Lower leg skin (tissue), 4 donors: ENCODE measurements at regions not wholly inside any gene's neighbourhood (a gene's known extent, or its start where the extent isn't known, plus 50 kb on each side); places are given as distances from the start of the nearest gene placed in this dataset.

Source experiments
- DNase-seq, 2 donors: peaks; one replicate each; pipeline ENCODE4 v3.0.0-alpha.2; 2019; ENCODE audit warnings: low spot score in 2 of 2
- H3K4me3 ChIP-seq: fragments of 200-600 bp; sonication (generic); 2 replicates; pipeline ENCODE4 v1.5.1; 2017; ENCODE audit warnings: mild to moderate bottlenecking, low read depth; ENCODE audit not compliant: poor library complexity, severe bottlenecking
- POLR2A ChIP-seq, 2 donors: fragments of 450-650 bp; IDR thresholded peaks; one replicate each; pipeline ENCODE4 v1.6.1; 2016 to 2017; ENCODE audit warnings: antibody characterized with exemption in 2 of 2, mild to moderate bottlenecking in 1 of 2, moderate library complexity in 1 of 2
- WGBS, 2 donors: methylation state at CpG; one replicate each; pipeline ENCODE4 v1.1.5; 2018; 5-methylcytosine and 5-hydroxymethylcytosine counted together
- intact Hi-C: fragments of 100-400 bp; cut with DNase I; formaldehyde crosslinking; loops from one replicate; pipeline ENCODE4 v1.15.0; 2023; ENCODE audit warnings: low total_unique reads
- TF ChIP-seq, protein P1 (sequence below), 3 donors: fragments of 450-650 bp; IDR thresholded peaks; one replicate each; pipeline ENCODE4 v1.5.1; 2016; ENCODE audit warnings: antibody characterized with exemption in 3 of 3, mild to moderate bottlenecking in 3 of 3, moderate library complexity in 2 of 3

- H3K4me3 ChIP-seq, result no peak overlapping the region
- no peak for DNase-seq
- 88 to 93% methylated on average over 4 of the region's 4 CpGs for WGBS, 2 donors
- TF ChIP-seq, protein P1, sequence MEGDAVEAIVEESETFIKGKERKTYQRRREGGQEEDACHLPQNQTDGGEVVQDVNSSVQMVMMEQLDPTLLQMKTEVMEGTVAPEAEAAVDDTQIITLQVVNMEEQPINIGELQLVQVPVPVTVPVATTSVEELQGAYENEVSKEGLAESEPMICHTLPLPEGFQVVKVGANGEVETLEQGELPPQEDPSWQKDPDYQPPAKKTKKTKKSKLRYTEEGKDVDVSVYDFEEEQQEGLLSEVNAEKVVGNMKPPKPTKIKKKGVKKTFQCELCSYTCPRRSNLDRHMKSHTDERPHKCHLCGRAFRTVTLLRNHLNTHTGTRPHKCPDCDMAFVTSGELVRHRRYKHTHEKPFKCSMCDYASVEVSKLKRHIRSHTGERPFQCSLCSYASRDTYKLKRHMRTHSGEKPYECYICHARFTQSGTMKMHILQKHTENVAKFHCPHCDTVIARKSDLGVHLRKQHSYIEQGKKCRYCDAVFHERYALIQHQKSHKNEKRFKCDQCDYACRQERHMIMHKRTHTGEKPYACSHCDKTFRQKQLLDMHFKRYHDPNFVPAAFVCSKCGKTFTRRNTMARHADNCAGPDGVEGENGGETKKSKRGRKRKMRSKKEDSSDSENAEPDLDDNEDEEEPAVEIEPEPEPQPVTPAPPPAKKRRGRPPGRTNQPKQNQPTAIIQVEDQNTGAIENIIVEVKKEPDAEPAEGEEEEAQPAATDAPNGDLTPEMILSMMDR (IDR thresholded peaks at IDR 0.05), result no peak
- no peak for TF ChIP-seq POLR2A (IDR thresholded peaks at IDR 0.05)
- intact Hi-C loops, result no loop called here
These were observed 285.4 kb downstream of the BCL11A start for GRCh38 chr2:60268032-60268431.

DNA sequence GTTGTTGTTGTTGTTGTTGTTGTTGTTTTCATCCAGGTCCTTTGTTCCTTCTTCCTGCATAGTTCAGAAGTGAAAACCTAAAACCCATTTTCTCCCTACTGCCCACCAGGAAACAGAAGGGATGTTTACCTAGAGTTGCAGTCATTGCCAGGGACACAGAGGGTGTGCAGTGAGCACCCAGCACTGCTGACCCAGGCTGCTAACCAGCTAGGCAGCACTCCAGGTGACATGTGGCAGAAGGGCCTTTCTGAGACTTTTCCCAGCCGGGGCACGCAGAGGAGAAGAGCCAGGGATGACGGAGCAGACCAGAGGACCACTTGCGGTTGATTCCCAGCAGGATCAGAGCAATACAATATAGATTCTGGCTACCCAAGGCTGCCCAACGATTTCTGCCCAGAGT lies 286.3 kb downstream of the BCL11A start:
- intact Hi-C loops, result no loop called here
- no peak overlapping the region for H3K4me3 ChIP-seq
- 81 to 90% methylated on average over 5 of the region's 5 CpGs for WGBS, 2 donors
- DNase-seq, result no peak
- TF ChIP-seq, protein P1 (IDR thresholded peaks at IDR 0.05), result no peak
- no peak for TF ChIP-seq POLR2A (IDR thresholded peaks at IDR 0.05)

DNA sequence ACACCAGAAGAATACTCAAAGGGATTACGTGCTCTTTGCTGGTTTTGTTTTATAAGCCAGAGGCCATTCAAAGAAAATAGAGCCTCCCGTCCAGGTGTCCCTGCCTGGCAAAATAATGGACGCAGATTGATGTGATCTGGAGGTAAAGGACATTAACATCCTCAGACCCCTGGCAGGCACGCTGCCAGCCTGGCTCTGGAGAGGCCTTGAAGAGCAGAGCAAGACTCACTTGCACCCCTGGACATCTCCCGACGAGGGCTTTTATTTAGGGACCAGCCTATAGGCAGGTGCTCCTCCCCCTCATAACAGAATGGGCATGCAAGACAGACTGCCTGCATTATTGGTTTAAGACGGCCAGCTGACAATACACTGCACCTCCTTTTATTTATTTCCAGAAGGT lies 291.3 kb downstream of the BCL11A start:
- TF ChIP-seq, protein P1 (IDR thresholded peaks at IDR 0.05), result no peak
- no peak for TF ChIP-seq POLR2A (IDR thresholded peaks at IDR 0.05)
- 70 to 79% methylated on average over 7 of the region's 7 CpGs for WGBS, 2 donors
- H3K4me3 ChIP-seq, result no peak overlapping the region

GRCh38 chr2:60260639-60261296 lies 292.7 kb downstream of the BCL11A start:
- 46 to 51% methylated on average over 13 of the region's 13 CpGs for WGBS, 2 donors
- no peak for TF ChIP-seq POLR2A (IDR thresholded peaks at IDR 0.05)
- TF ChIP-seq, protein P1 (IDR thresholded peaks at IDR 0.05), result no peak
- intact Hi-C loops, result no loop called here
- no peak overlapping the region for H3K4me3 ChIP-seq
- no peak for DNase-seq

More for the DNA sequence above, 291.3 kb downstream of the BCL11A start:
- intact Hi-C loops, result no loop called here
- DNase-seq, result no peak

- intact Hi-C loops, result no loop called here
- DNase-seq, result no peak
- 82 to 93% methylated on average over 1 of the region's 1 CpG for WGBS, 2 donors
- H3K4me3 ChIP-seq, result no peak overlapping the region
- TF ChIP-seq, protein P1 (IDR thresholded peaks at IDR 0.05), result no peak
- no peak for TF ChIP-seq POLR2A (IDR thresholded peaks at IDR 0.05)
These were observed 293.7 kb downstream of the BCL11A start for GRCh38 chr2:60259781-60260180.
